ENCODE measurements at regions not wholly inside any gene's neighbourhood (a gene's known extent, or its start where the extent isn't known, plus 50 kb on each side); places are given as distances from the start of the nearest gene placed in this dataset.
"Not testable (repeated sequence)": the region's sequence is repeated elsewhere in the genome, so short reads cannot be mapped to it uniquely, and the experiment has no call there.

- Histone ChIP-seq H3K9ac (ENCODE audit: low read depth, low read length) (no peak overlapping the region), H3K4me1 (ENCODE audit: insufficient read depth, low read length) (peaks cover 3% of the 10 kb centered on the region; the same call in 1 of the 2 replicates), H3K9me3 (ENCODE audit: control insufficient read depth, insufficient read depth, low read length) (no peaks in the 10 kb centered on the region), H3K36me3 (ENCODE audit: insufficient read depth, low read length) (no peaks in the 10 kb centered on the region)
Measured at GRCh38 chr6:84333842-84334241, 106.4 kb upstream of the CEP162 start.

DNA sequence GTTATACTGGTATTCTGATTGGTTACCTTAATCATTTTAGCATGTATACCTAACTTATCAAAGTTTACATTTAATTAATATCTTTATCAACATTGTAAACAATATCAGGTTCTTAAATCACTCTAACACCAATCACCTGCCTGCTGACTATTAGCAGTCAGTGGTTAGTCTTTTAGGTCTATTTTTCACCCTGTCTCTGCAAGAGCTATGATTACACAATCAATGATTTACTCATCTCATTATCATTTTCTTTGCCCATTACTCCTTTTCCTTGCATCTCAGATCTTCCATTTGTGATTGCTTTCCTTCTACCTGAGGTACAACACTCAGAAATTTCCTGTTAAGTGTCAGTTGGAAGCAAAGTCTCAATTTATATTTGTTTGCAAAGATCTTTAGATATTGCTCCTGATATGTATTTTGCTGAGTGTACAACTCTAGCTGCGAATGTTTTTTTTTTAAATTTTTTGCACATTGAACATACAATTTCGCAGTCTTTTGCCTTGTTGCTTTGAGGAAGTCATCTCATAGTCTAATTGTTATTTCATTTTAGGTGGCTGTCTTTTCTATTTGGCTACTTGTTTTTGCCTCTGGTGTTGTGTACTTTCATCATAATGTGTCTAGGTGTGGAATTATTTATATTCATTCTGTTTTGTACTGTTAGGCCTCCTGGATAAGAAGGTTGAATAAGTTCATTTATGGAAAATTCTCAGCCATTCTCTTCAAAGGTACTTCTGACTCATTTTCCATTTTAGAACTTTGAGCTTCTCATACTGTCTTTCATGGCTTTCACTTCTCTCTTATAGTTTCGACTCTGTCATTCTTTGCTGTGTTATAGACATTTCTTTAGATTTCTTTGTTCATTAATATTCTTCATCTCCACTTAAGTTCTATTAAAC, 104.9 kb upstream of the CEP162 start:
- H3K4me1 ChIP-seq (ENCODE audit: insufficient read depth, low read length) = peaks cover 6% of the 10 kb centered on the region; the same call in 1 of the 2 replicates
- no peak overlapping the region for H3K9ac ChIP-seq (ENCODE audit: low read depth, low read length)
- no peaks in the 10 kb centered on the region for H3K9me3 ChIP-seq (ENCODE audit: control insufficient read depth, insufficient read depth, low read length)
- H3K36me3 ChIP-seq (ENCODE audit: insufficient read depth, low read length) = no peaks in the 10 kb centered on the region

DNA sequence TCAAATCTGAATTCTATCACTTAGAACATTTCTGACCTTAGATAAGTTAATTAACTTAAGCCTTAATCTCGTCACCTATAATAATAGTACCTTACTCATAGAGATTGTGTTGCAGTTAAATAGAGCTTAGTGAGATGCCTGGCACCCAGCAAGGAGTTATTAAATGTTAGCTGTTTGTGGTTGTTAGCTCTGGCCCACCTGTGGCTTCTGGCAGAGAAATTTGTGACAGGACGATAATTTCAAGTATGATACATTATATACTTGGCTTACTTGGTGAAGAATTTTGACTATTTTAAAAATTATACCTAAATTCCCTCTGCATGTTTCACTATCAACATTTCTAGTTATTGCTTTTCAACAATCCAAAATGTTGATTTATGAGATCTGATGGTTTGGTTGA, 102.9 kb upstream of the CEP162 start:
- no peaks in the 10 kb centered on the region for H3K36me3 ChIP-seq (ENCODE audit: insufficient read depth, low read length)
- no peaks in the 10 kb centered on the region for H3K9me3 ChIP-seq (ENCODE audit: control insufficient read depth, insufficient read depth, low read length)
- H3K9ac ChIP-seq (ENCODE audit: low read depth, low read length) = no peak overlapping the region
- H3K4me1 ChIP-seq (ENCODE audit: insufficient read depth, low read length) = peaks cover 6% of the 10 kb centered on the region; the same call in 1 of the 2 replicates

DNA sequence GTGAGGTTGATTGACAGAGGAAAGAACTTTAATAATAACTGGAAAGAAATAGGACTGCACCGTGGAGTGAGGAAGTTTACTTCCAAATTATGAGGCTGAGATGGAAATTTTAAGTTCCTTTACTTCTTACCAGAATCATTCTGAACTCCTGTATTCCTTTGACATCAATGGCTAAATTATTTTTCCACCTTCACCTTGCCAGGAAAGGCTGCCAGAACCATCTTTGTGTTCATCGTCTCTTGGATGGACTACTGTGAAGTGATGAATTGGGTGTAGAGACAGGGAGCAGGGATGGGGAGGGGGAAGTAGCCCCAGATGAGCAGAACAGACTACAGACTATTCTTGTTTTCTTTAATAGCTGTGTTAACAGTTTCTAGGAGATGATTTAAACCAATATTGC, 102.1 kb upstream of the CEP162 start:
- no peak overlapping the region for H3K9ac ChIP-seq (ENCODE audit: low read depth, low read length)
- H3K4me1 ChIP-seq (ENCODE audit: insufficient read depth, low read length) = peaks cover 6% of the 10 kb centered on the region; the same call in 1 of the 2 replicates
- H3K36me3 ChIP-seq (ENCODE audit: insufficient read depth, low read length) = no peaks in the 10 kb centered on the region
- H3K9me3 ChIP-seq (ENCODE audit: control insufficient read depth, insufficient read depth, low read length) = no peaks in the 10 kb centered on the region

DNA sequence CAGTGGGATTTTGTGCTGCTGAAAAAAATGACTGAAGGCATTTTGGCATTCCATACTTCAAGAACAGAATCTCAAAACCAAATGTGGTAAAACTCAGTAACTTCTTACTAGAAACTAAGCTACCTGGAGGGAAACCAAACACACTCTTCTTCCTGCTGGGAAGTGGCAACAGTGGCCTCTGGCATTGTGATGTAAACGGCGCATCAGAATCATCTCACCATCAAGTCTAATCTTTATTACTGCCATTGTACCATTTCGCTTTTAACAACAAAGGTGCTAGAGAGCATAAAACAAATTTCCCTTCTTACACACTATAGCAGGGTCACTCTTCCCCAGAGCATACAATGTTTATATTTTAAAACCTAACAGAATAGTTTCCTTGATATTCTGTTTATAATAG, 101.6 kb upstream of the CEP162 start:
- no peaks in the 10 kb centered on the region for H3K36me3 ChIP-seq (ENCODE audit: insufficient read depth, low read length)
- no peak overlapping the region for H3K9ac ChIP-seq (ENCODE audit: low read depth, low read length)
- H3K4me1 ChIP-seq (ENCODE audit: insufficient read depth, low read length) = peaks cover 6% of the 10 kb centered on the region; the same call in 1 of the 2 replicates
- H3K9me3 ChIP-seq (ENCODE audit: control insufficient read depth, insufficient read depth, low read length) = no peaks in the 10 kb centered on the region

- Histone ChIP-seq H3K9ac (ENCODE audit: low read depth, low read length) (no peak overlapping the region), H3K4me1 (ENCODE audit: insufficient read depth, low read length) (no peaks in the 10 kb centered on the region), H3K36me3 (ENCODE audit: insufficient read depth, low read length) (no peaks in the 10 kb centered on the region), H3K9me3 (ENCODE audit: control insufficient read depth, insufficient read depth, low read length) (no peaks in the 10 kb centered on the region)
Measured at GRCh38 chr6:84317463-84317862, 90.0 kb upstream of the CEP162 start.

GRCh38 chr6:84314377-84314898, 87.0 kb upstream of the CEP162 start:
- Histone ChIP-seq H3K9me3 (ENCODE audit: control insufficient read depth, insufficient read depth, low read length) (no peaks in the 10 kb centered on the region), H3K4me1 (ENCODE audit: insufficient read depth, low read length) (no peaks in the 10 kb centered on the region), H3K9ac (ENCODE audit: low read depth, low read length) (no peak overlapping the region), H3K36me3 (ENCODE audit: insufficient read depth, low read length) (no peaks in the 10 kb centered on the region)

DNA sequence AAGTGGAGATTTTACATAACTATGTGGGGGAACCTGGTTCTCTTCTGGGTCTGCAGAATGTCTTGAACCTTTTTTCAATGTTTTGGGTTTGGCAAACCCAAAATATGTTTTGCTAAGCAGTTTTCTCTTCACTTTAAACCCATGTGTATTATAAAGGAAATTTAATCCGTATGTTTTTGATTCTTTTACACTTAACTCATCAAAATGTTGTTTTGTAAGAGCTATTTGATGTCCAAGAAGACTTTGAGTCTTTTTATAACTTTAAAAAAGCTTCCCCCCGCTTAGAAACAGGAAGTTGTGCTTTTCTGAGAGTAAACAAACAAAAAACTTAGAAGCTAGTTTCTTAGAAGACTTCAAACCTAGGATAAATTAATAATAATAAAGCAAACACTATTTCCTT, 81.9 kb upstream of the CEP162 start:
- Histone ChIP-seq H3K9ac (ENCODE audit: low read depth, low read length) (no peak overlapping the region), H3K36me3 (ENCODE audit: insufficient read depth, low read length) (no peaks in the 10 kb centered on the region), H3K4me1 (ENCODE audit: insufficient read depth, low read length) (no peaks in the 10 kb centered on the region), H3K9me3 (ENCODE audit: control insufficient read depth, insufficient read depth, low read length) (no peaks in the 10 kb centered on the region)

DNA sequence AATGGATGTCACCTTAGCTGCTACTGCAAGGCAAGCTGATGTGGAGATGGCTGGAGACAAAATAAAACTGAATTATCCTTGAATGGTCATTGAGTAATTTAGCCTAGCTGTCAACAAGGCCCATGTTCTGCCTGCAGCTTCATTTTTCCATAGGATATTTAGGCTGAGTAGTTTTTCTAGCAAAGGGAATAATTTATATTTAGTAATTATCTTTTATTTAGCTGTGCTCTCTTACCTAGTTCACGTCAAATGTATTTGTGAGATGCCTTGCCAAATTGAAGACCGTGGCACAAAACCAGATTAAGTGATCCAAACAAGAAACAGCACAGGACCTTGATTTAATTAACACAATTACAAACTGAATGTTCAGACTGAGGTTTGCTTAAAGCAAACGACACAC, 77.4 kb upstream of the CEP162 start:
- Histone ChIP-seq H3K9me3 (ENCODE audit: control insufficient read depth, insufficient read depth, low read length) (no peaks in the 10 kb centered on the region), H3K36me3 (ENCODE audit: insufficient read depth, low read length) (no peaks in the 10 kb centered on the region), H3K4me1 (ENCODE audit: insufficient read depth, low read length) (no peaks in the 10 kb centered on the region), H3K9ac (ENCODE audit: low read depth, low read length) (no peak overlapping the region)

DNA sequence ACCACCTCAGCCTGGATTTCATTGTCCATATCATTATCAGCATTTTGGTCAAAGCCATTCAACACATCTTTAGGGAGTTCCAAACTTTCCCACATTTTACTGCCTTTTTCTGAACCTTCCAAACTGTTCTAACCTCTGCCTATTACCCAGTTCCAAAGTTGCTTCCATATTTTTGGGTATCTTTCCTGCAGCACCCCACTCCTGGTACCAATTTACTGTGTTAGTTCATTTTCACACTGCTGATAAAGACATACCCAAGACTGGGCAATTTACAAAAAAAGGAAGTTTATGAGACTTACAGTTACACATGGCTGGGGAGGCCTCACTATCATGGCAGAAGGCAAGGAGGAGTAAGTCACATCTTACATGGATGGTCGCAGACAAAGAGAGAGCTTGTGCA, 63.6 kb upstream of the CEP162 start:
- H3K9me3 ChIP-seq (ENCODE audit: control insufficient read depth, insufficient read depth, low read length) = peaks cover 10% of the 10 kb centered on the region; the same call in 1 of the 2 replicates
- H3K4me1 ChIP-seq (ENCODE audit: insufficient read depth, low read length); H3K9ac ChIP-seq (ENCODE audit: low read depth, low read length); H3K36me3 ChIP-seq (ENCODE audit: insufficient read depth, low read length): not testable (repeated sequence)

DNA sequence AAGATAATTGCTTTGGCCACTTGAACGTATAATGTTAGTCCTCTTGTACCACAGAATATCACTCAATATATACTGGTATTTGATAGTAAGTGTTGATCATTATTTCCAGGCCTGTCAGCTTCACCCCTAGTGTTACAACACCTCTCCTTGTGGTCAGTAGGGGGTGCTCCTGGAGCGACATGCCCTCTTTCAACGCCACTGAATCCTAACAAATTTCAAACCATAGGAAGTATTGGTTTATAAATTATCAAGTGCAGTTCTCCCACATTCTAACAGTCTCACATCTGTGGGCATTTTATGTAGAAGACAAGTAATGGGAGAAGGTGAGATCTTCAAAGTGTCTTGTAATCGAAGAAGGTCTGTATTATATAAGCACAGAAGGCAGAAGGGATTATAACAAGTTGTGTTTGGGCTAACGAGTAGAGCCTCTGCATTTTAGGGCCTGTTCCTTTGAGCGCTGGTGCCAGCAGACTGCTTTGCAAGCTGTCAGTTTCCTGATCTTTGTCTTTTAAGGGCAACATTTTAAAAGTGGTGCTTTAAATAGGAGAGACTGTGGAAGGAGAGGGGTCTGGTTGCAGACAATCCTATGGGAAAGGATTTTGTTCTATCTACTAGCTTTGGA, 57.1 kb upstream of the CEP162 start:
- Histone ChIP-seq H3K9me3 (ENCODE audit: control insufficient read depth, insufficient read depth, low read length) (peaks cover 4% of the 10 kb centered on the region; the same call in 1 of the 2 replicates), H3K36me3 (ENCODE audit: insufficient read depth, low read length) (no peaks in the 10 kb centered on the region), H3K4me1 (ENCODE audit: insufficient read depth, low read length) (no peaks in the 10 kb centered on the region)

DNA sequence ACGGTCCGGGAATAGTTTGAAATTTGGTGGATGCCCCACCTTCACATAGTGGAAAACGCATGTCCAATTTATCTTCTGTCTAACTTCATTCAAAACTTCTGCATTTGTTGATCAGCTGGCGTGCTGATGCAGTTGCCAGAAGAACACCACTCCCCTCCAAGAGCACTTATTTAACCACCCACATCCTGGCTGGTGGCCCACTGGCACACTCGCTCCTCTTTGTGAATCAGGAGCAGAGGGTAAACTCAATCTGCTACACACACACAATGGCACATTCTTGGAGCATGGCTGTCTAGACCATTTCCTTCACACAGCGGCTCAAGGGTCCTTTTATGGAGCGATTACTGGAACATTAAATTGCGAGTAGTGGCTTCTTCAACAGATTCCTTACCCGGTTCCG, 55.1 kb upstream of the CEP162 start:
- H3K4me1 ChIP-seq (ENCODE audit: insufficient read depth, low read length) = no peaks in the 10 kb centered on the region
- H3K36me3 ChIP-seq (ENCODE audit: insufficient read depth, low read length) = no peaks in the 10 kb centered on the region
- no peak overlapping the region for H3K9ac ChIP-seq (ENCODE audit: low read depth, low read length)
- H3K9me3 ChIP-seq (ENCODE audit: control insufficient read depth, insufficient read depth, low read length) = no peaks in the 10 kb centered on the region

More for the DNA sequence above, 57.1 kb upstream of the CEP162 start:
- no peak overlapping the region for H3K9ac ChIP-seq (ENCODE audit: low read depth, low read length)

DNA sequence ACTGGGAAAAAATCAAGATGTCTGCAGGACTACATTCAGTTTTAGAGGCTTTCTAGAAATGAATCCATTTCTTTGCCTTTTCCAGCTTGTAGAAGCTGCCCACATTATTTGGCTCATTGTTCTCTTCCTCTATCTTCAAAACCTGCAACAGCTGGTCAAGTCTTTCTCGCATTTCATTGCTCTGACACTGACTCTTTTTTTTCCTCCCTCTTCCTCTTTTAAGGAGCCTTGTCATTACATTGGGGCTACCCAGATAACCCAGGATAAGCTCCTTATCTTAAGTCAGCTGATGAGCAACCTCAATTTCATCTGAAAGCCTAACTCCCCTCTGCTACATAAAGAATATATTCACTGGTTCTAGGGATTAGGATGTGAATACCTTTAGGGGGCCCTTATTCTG, 53.2 kb upstream of the CEP162 start:
- Histone ChIP-seq H3K9me3 (ENCODE audit: control insufficient read depth, insufficient read depth, low read length) (no peaks in the 10 kb centered on the region), H3K36me3 (ENCODE audit: insufficient read depth, low read length) (no peaks in the 10 kb centered on the region), H3K9ac (ENCODE audit: low read depth, low read length) (no peak overlapping the region), H3K4me1 (ENCODE audit: insufficient read depth, low read length) (no peaks in the 10 kb centered on the region)

DNA sequence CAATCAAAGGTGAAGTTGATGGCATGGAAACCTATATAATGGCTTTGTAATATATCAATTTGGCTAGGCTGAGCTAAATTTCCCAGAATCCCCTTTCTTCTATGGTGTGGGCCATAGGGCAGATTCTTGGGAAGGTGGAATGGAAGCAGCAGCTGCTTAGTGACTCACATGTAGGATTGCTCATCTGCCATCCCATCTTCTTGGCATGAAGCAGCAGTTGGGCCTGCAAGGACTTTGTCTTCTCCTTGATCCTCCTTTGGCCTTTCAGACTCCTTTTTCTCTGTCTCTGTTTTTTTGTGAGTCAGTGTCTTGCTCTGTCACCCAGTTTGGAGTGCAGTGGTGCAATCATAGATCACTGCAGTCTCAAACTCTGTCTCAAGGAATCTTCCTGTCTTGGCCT, 52.6 kb upstream of the CEP162 start:
- H3K4me1 ChIP-seq (ENCODE audit: insufficient read depth, low read length) = no peaks in the 10 kb centered on the region
- H3K9me3 ChIP-seq (ENCODE audit: control insufficient read depth, insufficient read depth, low read length) = no peaks in the 10 kb centered on the region
- no peak overlapping the region for H3K9ac ChIP-seq (ENCODE audit: low read depth, low read length)
- H3K36me3 ChIP-seq (ENCODE audit: insufficient read depth, low read length) = no peaks in the 10 kb centered on the region

Measured in ES-I3 (cell line).